Breast epithelium (tissue), 4 donors: ENCODE measurements at regions not wholly inside any gene's neighbourhood (a gene's known extent, or its start where the extent isn't known, plus 50 kb on each side); places are given as distances from the start of the nearest gene placed in this dataset.

Source experiments
- DNase-seq, 2 donors: peaks; one replicate each; pipeline ENCODE4 v3.0.0-alpha.2; 2019; ENCODE audit warnings: low spot score in 2 of 2
- H3K27ac ChIP-seq, 2 donors: fragments of 200-600 bp; sonication (generic) in 1 of 2; one replicate each; pipeline ENCODE4 v1.5.1; 2016 to 2019; ENCODE audit warnings: mild to moderate bottlenecking in 1 of 2
- H3K27me3 ChIP-seq, 2 donors: fragments of 200-600 bp; sonication (generic) in 1 of 2; one replicate each; pipeline versions ENCODE4 v1.5.1 to v1.6.0; 2017 to 2019; ENCODE audit warnings: control low read depth in 1 of 2, mild to moderate bottlenecking in 1 of 2
- H3K36me3 ChIP-seq: fragments of 200-600 bp; one replicate; pipeline ENCODE4 v1.5.1; 2019
- H3K4me1 ChIP-seq, 2 donors: fragments of 200-600 bp; sonication (generic); one replicate each; pipeline ENCODE4 v1.5.1; 2016 to 2019; ENCODE audit warnings: control low read depth in 1 of 2
- H3K4me3 ChIP-seq, 3 donors: fragments of 200-600 bp; sonication (generic); 1 replicate in 2 of 3; 2 replicates in 1 of 3; pipeline ENCODE4 v1.5.1; 2016 to 2019; ENCODE audit warnings: mild to moderate bottlenecking in 3 of 3, moderate library complexity in 2 of 3
- H3K9me3 ChIP-seq, 2 donors: fragments of 200-600 bp; sonication (generic) in 1 of 2; one replicate each; pipeline ENCODE4 v1.5.1; 2016 to 2019; ENCODE audit warnings: control low read depth in 1 of 2
- POLR2A ChIP-seq: fragments of 450-650 bp; IDR thresholded peaks from one replicate; pipeline ENCODE4 v1.6.1; 2016; ENCODE audit warnings: antibody characterized with exemption, mild to moderate bottlenecking, moderate library complexity
- POLR2AphosphoS5 ChIP-seq, 3 donors: sonication (generic); formaldehyde crosslinking; IDR thresholded peaks; one replicate each; pipeline ENCODE4 v1.6.1; 2017; ENCODE audit warnings: antibody characterized with exemption in 3 of 3
- intact Hi-C: fragments of 100-400 bp; cut with DNase I; formaldehyde crosslinking; loops from one replicate; pipeline ENCODE4 v1.15.1; 2023; ENCODE audit warnings: low total_unique reads
- TF ChIP-seq, protein P1 (sequence below), 3 donors: fragments of 450-650 bp; IDR thresholded peaks; one replicate each; pipeline ENCODE4 v1.5.1; 2016 to 2017; ENCODE audit warnings: antibody characterized with exemption in 3 of 3, mild to moderate bottlenecking in 3 of 3, moderate library complexity in 3 of 3

DNA sequence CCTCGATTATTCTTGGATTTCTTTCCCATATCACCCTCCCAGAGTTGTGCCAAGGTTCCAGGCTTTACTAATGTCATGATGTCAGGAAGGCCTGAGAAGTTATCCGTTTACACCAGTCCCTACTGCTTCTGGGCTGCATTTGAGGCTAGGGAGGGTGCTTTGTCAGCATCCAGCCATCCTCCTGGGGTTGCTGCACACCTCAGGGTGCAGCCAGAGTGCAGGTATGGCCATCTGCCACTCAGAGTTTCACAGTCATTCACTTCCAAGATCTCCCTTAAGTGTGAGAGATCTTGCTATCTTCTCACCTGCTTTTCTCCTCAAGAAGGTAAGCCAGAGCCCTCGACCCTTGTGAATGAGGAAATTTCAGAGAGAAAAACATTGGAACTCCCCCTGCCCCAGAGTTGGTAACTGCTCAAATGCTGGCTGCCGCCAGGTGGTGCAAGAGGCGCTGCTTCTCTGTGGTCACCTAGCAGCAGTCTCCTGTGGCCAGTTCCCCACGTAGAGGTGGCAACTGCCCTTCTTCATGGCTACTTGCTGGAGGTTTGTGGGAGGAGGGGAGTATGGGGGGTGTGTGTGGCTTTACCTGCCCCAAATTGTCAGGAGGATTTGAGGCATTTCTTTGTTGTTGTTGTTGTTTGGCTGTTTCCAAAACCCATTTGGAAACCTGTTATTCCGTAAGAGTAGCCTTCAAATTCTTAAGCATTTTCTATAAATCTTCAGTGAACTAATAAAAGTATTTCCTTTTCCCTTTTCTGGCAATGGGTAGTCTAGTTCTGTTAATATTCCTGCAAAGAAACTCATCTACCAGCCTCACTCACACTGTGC lies 259.6 kb upstream of the DMRT1 start:
- Histone ChIP-seq H3K27ac (no peak overlapping the region), H3K4me1 (no peaks in the 10 kb centered on the region), H3K36me3 (no peaks in the 10 kb centered on the region), H3K27me3 (no peaks in the 10 kb centered on the region), H3K4me3 (no peak overlapping the region), H3K9me3 (no peaks in the 10 kb centered on the region)
- no peak for DNase-seq
- intact Hi-C loops = no loop called here
- TF ChIP-seq POLR2A (no peak), POLR2AphosphoS5 (IDR thresholded peaks at IDR 0.05) (no peak)
- TF ChIP-seq, protein P1, sequence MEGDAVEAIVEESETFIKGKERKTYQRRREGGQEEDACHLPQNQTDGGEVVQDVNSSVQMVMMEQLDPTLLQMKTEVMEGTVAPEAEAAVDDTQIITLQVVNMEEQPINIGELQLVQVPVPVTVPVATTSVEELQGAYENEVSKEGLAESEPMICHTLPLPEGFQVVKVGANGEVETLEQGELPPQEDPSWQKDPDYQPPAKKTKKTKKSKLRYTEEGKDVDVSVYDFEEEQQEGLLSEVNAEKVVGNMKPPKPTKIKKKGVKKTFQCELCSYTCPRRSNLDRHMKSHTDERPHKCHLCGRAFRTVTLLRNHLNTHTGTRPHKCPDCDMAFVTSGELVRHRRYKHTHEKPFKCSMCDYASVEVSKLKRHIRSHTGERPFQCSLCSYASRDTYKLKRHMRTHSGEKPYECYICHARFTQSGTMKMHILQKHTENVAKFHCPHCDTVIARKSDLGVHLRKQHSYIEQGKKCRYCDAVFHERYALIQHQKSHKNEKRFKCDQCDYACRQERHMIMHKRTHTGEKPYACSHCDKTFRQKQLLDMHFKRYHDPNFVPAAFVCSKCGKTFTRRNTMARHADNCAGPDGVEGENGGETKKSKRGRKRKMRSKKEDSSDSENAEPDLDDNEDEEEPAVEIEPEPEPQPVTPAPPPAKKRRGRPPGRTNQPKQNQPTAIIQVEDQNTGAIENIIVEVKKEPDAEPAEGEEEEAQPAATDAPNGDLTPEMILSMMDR (IDR thresholded peaks at IDR 0.05) = no peak

DNA sequence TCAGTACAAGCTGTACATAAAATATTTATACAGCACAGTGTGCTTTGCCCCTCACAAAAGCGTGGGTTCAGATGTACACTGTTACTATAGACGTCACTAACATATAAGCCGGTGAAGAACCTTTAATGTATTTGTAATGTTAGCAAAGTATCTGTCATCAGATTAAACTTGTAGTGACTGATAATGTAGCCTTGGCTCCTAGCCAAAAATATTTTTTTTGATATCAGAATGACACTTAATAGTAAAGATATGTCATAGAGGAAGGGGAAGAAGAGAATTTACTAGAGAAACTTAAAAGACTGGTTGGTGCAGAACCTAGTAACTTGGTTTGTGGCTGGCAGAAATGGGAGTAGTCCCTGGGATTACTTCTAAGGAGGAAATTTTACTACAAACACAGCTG lies 258.7 kb upstream of the DMRT1 start:
- Histone ChIP-seq H3K4me3 (no peak overlapping the region), H3K4me1 (no peaks in the 10 kb centered on the region), H3K27me3 (no peaks in the 10 kb centered on the region), H3K27ac (no peak overlapping the region), H3K9me3 (no peaks in the 10 kb centered on the region), H3K36me3 (no peaks in the 10 kb centered on the region)
- intact Hi-C loops = no loop called here
- TF ChIP-seq, protein P1 (IDR thresholded peaks at IDR 0.05) = no peak
- no peak for DNase-seq

DNA sequence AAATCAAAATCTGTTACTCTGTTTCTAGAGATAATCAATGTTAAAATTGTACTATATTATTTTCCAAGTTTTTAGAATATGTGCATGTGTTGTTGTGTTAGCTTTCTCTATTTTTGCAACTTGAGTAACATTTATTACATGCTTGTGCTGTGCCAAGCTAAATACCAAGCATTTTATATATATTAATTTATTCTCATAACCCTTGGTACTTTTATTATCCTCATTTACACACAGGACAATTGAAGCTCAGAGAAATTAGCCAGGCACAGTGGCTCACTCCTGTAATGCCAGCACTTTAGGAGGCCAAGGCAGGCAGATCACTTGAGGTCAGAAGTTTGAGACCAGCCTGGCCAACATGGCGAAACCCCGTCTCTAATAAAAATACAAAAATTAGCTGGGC lies 254.0 kb upstream of the DMRT1 start:
- TF ChIP-seq, protein P1 (IDR thresholded peaks at IDR 0.05) = no peak
- TF ChIP-seq POLR2A (no peak), POLR2AphosphoS5 (IDR thresholded peaks at IDR 0.05) (no peak)
- Histone ChIP-seq H3K36me3 (no peaks in the 10 kb centered on the region), H3K4me1 (no peaks in the 10 kb centered on the region), H3K4me3 (no peak overlapping the region), H3K27me3 (no peaks in the 10 kb centered on the region), H3K27ac (no peak overlapping the region), H3K9me3 (no peaks in the 10 kb centered on the region)
- no peak for DNase-seq
- intact Hi-C loops = no loop called here

DNA sequence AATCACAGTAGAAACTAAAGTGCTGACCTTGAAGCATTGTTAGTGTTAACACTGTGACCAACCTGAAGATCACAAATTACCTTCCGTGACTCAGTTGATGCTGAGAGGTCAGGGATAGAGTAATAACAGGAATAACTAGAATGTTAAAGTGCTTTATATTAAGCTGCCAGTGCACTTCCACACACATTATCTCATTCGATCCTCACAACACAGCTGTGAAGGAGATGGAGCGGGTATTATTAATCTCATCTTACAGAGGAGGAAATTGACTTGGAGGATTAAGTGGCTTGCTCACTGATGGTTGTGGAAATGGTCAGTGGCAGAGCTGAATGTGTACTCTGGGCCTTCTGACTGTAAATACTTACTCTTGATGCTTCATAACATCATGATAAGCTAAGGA lies 252.5 kb upstream of the DMRT1 start:
- no peak overlapping the region for H3K4me3 ChIP-seq
- H3K27me3 ChIP-seq = no peaks in the 10 kb centered on the region
- H3K4me1 ChIP-seq = no peaks in the 10 kb centered on the region
- no peak for DNase-seq
- TF ChIP-seq, protein P1 (IDR thresholded peaks at IDR 0.05) = no peak
- peak overlapping the region; percentile 54 to 73 for H3K27ac ChIP-seq
- no peaks in the 10 kb centered on the region for H3K9me3 ChIP-seq
- no peaks in the 10 kb centered on the region for H3K36me3 ChIP-seq
- intact Hi-C loops = no loop called here

DNA sequence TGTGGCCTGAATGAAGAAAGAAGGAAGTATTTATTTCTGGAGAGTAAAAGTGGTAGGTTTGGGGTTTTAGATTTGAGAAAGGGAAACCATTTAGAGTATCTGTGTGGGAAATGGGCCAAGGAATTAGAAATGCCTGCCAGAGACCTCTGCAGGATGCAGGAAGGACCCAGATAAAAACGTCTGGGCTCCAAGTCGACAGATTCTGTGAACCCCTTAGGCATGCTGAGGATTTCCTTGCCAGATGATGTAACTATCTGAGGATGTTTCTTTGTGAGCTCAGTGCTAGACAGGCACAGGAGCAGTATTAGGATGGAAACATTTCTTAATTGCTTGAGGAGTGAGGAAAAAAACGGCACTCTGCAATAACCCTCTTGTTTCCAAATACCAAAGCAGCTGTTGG lies 251.8 kb upstream of the DMRT1 start:
- Histone ChIP-seq H3K4me3 (no peak overlapping the region), H3K27me3 (no peaks in the 10 kb centered on the region), H3K27ac (peak overlapping the region; percentile 54 to 73), H3K9me3 (no peaks in the 10 kb centered on the region), H3K36me3 (no peaks in the 10 kb centered on the region), H3K4me1 (no peaks in the 10 kb centered on the region)
- intact Hi-C loops = no loop called here
- DNase-seq = peak in 1 of 2 donors; percentile 52
- TF ChIP-seq, protein P1 (IDR thresholded peaks at IDR 0.05) = no peak
- TF ChIP-seq POLR2AphosphoS5 (IDR thresholded peaks at IDR 0.05) (no peak), POLR2A (no peak)
